Esophagus muscularis mucosa (tissue), 4 donors: ENCODE measurements at regions not wholly inside any gene's neighbourhood (a gene's known extent, or its start where the extent isn't known, plus 50 kb on each side); places are given as distances from the start of the nearest gene placed in this dataset.

ENCODE experiments used
- CTCF ChIP-seq, 3 experiments: fragments of 200-600 bp in 2 of 3; fragments of 450-650 bp in 1 of 3; sonication (generic) in 2 of 3; IDR thresholded peaks; one replicate each; pipeline ENCODE4 v1.5.1; 2017 to 2019; ENCODE audit warnings: antibody characterized with exemption in 3 of 3, mild to moderate bottlenecking in 2 of 3, moderate library complexity in 1 of 3
- EP300 ChIP-seq: sonication (generic); formaldehyde crosslinking; IDR thresholded peaks from one replicate; pipeline ENCODE4 v1.6.1; 2017; ENCODE audit warnings: antibody characterized with exemption
- POLR2AphosphoS5 ChIP-seq, 2 donors: sonication (generic); formaldehyde crosslinking; IDR thresholded peaks; one replicate each; pipeline ENCODE4 v1.6.1; 2017; ENCODE audit warnings: antibody characterized with exemption in 2 of 2

DNA sequence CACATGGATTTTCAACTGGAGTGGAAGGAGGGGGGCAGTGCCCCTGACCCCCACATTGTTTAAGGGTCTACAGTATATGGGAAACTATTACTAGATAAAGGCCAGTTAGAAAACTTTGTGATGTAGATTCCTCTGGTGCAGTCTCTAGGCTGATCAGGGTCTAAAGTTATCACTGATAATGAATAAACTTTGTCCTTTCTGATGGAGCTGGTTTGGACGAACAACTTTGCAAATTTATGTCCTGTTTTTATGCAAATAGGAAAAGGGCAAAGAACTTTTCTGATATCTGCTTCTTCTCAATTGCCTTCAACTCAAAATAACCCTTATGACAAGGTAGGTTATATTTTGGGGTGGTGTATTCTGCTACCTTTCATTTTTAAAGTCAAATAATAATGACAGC is 829.2 kb upstream of the ACVR2A start:
- no peak for TF ChIP-seq CTCF (IDR thresholded peaks at IDR 0.05)
- TF ChIP-seq EP300, result no peak
- TF ChIP-seq POLR2AphosphoS5 (IDR thresholded peaks at IDR 0.05), result no peak
